RPMI8226 (cell line): ENCODE measurements at regions not wholly inside any gene's neighbourhood (a gene's known extent, or its start where the extent isn't known, plus 50 kb on each side); places are given as distances from the start of the nearest gene placed in this dataset.

Experiments used
- DNase-seq: peaks from one replicate; pipeline ENCODE4 v3.0.0-alpha.2; 2015

DNA sequence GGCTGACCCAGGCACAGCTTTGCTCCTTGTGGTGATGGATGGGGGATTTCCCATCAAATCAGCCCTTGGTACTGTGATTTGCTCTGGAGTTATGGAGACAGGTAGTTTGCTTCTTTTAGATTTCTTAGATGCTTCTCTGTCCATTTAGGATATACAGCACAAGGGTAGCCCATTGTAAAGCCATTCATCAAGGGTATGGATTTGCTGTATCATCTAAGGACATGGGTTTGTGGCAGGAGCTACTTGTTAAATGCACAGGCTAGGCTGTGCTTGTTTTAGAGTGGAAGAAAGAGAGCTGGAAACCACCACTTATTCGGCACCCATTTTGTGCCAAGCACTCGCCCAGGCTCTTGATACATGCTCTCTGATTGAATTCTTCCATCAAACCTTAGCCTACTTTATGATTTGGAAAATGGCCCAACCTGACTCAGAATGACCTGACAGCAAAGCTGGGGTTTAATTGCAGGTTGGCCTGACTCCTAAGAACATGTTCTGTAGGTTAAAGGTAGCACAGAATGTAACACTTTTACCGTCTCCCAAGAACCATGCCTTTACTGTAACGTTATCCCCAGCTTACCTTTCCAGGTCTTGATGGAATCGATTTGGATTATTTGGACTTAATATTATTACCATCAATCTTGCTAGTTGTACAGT, 168.0 kb downstream of the SNX10 start:
- no peak for DNase-seq

DNA sequence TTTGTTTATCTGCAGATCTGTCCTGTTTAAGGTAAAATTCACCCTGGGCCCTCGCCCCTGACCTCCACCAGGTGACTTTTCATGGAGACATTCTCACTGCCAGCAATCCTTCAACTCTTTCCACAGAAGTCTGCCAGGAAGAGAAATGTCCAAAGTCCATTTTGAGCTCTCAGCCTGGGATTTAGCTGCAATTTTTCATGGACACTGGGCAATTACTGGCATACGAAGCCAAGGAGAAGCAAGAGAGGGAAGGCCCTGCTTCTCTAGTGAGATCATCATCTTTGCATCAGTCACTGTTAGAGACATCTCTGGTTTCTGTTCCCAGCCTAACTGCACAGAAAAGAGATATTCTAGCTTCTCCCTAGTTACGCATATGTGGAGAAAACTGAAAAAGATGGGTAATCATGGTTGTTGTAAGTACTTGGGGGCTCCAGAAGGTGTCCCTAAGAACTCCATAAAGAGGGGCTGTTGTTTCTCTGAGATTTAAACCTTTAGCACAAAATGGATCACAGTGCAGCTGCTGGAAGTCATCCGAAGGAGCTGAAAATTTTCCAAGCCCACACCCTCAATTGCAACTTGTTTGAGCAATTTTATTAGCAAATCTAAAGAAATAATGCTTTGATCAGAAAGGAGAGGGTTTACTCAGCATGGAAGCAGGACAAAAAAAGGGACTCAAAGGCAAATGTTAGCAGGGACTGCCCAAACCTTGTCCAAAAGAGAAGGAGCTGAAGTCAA, 168.9 kb downstream of the SNX10 start:
- no peak for DNase-seq

DNA sequence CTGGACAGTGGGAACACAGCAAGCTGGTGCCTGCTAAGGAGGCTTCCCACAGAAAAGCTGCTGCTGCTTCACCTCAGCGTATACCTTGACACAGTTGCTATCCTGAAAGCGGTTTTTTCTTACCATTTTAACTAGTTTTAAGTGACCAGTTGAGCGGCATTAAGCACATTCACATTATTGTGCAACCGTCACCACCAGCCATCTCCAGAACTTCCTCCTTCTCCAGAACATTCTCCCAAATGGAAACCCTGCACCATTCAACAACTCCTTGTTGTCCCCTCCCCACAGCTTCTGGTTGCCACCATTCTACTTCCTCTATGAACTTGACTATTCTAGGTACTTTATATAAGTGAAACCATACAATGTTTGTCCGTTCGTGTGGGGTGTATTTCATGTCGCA, 169.9 kb downstream of the SNX10 start:
- DNase-seq = no peak

DNA sequence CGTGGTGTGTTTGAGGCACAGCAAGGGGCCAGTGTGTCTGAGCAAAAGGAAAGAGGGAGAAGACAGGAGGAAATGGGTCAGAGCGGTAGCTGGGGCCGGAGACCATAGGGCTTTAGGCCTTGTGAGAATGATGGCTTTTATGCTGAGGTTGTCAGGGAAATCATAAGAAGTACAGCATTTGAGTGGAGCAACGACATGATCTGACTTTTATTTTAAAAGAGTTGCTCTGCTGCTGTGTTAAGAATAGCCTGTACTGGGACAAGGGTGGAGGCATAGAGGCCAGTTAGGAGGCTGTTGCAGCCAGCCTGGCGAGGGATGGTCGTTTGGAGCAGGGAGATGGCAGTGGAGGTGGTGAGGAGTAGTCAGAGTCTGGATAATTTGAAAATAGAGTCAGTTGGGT, 174.3 kb downstream of the SNX10 start:
- no peak for DNase-seq

DNA sequence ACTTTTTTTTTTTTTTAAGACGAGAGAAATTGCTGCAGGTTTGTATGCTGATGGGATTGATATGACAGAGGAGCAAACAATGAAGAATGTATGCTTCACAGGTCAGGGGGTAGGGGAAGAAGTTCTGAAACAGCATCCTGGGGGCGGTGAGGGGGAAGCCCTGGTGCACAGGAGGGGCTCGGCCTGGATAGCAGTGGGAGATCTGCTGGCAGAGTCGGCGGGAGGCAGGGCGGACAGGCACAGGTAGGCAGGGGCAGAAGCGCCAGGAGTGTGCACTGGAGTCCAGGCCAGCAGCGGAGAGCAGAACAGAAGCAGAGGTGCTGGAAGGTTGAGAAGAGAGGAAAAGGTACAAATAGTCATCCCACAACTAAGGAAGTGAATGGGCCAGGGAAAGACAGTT, 175.4 kb downstream of the SNX10 start:
- DNase-seq = no peak

DNA sequence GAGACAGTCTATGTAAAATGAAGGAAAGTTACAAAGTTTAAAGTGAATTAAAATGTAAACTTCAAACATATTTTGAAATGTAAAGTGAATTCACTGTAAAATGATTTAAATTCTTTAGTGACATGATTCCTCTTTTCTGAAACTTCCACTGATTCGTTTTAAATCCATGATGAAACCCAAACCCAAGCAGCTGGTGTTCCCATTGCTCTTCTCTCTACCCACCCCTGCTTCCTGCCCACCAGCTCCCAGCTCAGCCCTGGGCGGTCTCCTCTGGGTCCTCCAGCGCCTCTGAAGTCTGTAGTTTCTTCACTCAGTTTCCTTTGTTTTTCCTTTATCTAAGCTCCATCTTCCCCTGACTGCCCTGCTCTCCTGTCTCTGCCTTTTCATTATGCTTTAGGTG, 175.9 kb downstream of the SNX10 start:
- no peak for DNase-seq

DNA sequence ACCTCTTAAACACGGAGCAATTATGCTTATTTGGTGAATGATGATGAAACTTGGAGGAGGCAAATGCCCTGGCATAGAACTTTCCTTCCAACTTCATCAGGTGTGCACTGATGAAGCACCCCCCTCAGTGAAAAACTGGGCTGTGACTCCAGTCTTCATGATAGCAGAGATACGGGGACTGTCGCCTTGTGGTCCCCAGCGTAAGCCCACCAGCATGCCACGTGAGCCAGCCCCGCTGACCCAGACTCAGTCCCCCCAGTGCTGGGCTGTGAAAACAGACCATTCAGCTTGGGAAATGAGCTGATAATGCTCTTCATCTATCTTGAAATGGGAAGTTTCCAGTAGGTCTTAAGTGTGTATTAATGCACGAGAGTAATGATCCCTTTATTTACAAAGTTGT, 177.0 kb downstream of the SNX10 start:
- no peak for DNase-seq

DNA sequence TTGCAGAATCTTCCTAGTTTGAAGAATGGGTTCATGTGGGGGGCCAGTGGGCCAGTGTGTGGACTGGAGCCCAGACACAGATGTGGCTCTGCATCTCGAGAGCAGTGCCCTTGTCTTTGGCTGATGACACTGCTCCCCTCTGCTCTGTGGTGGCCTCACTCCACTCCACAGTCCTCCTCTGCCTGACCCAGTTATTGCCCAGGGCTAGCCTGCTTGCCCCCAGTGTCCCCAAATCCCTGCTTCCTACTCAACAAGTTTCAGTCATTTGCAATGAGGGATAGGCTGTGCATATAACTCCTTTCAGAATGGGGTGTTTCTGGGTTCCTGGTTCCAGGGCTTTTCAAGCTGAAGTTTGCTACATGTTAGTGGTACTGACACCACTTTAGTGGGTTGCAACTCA, 177.5 kb downstream of the SNX10 start:
- DNase-seq = no peak

DNA sequence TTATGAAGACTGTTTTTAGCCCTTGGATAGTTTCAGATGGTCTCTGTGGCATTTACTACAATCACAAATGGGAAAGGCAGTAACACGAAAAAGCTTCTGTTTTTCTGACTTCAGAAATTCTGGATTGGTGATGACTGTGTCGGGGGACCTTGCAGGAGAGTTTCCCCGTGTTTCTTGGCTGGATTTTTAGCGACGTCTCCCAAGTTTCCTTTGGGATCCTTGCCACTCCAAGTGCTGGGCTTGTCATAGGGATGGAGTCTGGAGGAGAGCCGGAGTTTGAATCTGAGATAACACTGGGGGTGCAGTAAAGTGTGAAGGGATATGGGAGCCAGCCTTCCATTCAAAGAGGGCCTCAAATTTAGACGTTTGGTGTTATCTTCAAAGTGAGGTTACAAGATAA, 179.0 kb downstream of the SNX10 start:
- DNase-seq = no peak

DNA sequence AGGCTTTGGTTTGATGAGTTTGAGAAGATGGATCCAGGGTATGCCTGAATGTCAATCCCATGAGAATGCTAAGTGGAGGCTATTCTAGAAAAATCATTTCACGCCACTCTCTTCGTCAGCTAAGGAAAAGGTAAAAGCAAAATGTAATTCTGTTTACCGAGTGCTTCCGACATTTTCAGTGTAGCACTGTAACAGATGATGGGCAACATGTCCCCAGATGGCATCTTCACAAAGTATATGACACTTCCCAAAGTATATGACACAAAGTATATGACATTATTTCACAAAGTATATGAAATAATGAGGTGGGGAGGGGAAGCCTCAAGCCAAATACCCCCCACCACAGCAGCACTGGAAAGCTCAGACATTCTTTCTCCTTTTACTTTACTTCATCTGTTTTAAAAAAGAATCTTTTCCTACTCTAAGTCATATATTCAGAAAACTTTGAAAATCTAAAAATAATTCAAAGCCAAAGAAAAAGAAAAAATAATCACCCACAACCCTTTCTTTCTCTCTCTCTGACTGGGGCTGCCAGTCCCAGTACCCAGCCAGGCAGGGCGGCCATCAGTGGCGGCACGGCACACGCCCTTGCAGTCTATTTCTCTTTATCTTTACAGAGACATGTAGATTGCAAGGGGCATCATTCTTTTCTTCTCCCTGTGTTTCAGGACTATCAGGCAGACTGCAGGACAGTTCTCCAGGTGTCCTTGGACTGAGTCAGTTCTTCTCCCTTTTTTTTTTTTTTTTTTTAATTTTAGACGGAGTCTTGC, 179.8 kb downstream of the SNX10 start:
- no peak for DNase-seq

DNA sequence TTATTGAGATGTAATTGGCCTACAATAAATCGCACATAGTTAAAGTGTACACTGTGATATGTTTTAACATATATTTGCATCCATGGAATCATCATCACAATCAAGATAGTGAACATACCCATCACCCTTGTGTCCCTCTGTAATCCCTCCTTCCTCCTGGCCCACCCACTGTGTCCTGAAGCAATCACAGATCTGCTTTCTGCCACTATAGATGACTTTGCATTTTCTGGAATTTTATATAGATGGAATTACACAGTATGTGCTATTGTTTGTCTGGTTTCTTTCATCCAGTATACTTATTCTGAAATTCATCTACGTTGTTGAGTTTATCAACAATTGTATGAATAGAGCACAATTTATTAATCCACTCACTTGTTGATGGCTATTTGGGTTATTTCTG, 181.3 kb downstream of the SNX10 start:
- DNase-seq = no peak

DNA sequence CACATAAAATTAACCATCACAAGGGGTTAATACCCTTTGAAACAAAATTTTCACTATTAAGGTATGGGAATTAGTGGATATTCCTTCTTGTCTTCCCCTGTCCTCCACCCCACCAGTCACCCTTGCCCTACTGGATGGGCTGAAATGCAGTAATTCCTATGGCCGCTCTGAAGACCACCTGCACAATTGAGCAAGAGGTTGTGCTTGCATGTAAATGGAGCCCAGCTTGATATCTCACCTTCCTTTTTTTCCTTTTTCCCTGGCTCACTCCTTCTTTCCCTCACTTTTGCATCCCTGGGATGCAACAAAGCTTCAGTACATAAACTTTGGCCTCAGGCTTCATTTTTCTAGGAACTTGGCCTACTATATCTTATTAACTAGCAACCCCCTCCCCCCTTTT, 184.6 kb downstream of the SNX10 start:
- no peak for DNase-seq

DNA sequence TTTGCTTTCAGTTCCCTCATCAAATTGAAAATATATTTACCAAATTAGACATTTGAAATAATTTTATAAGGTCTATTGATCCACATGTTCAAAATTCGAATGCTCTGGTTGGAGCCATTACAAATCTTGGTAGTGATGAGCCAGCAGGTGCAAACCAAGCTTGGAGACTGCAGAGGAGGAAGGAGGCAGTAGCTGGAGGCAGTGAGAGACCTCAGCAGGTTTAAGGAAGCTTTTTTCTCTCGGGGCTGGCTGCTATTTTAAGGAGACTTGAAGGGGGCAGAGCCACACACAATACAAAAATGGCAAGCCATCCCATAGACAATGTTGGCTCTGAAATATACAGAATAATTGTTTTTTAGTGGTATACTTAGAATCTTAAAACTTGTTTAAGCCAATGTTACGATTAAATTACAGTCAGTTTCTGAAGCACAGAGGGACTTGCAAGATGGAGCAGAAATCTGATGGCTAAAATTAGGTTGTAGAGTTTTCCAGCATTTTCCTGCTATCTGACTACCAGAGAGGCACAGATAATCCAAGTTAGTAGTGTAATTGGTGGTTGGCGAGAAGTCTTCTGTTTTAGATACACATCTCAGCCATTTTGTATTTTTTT, 185.8 kb downstream of the SNX10 start:
- no peak for DNase-seq

DNA sequence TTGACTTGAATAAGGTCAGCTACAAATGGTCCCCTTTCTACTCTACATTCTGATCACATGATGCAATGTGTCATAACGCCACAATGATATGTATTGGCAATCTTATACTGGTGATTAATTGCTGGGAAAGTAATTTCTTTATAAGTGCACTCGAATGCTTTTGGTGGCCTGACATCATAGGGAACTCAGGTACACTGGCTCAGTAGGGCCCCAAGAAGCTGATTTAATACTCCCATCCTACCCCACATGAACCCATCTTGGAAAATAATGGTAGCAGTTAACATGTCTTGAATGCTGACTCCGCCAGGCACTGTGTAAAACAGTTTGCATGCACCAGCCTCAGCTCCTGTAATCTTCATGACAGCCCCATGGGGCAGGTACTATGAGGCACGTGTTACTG, 186.9 kb downstream of the SNX10 start:
- DNase-seq = no peak

DNA sequence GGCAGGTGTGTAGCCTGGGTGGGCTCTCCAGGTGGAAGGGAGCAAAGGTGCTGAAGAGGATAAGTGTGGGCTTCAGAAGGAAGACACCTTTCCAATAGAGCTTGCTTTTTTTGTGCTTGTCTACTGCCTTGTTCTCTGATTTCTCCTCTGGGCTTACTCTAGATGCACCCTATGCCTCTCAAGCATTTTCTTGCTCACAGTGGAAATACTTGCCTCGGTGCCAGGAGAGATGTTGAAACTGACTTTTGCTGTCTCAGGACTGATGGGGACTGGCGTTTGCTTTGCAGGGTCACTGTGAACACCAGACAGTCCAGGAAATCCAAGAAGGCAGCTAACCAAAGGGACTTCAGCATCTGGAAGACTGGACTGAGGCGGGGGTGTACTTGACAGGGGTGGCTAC, 187.9 kb downstream of the SNX10 start:
- no peak for DNase-seq

DNA sequence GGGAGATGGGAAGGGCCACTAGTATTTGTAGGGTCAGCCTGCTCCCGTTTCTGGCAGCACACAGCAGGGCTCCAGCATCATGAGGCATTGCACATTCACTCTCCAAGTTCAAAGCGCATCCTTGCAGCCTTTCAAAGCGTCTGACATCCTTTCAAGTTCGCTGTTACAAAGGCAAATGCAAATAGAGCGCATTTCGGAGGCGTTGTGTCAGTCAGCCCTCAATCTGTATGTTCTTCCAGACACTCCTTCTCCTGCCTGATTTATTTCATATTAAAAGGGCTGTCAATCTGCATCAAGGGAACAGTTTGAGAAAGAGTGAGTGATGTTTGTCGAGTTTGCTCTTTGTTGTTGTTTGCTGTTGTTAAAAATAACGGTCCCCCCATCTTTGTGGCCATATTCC, 188.5 kb downstream of the SNX10 start:
- DNase-seq = no peak

DNA sequence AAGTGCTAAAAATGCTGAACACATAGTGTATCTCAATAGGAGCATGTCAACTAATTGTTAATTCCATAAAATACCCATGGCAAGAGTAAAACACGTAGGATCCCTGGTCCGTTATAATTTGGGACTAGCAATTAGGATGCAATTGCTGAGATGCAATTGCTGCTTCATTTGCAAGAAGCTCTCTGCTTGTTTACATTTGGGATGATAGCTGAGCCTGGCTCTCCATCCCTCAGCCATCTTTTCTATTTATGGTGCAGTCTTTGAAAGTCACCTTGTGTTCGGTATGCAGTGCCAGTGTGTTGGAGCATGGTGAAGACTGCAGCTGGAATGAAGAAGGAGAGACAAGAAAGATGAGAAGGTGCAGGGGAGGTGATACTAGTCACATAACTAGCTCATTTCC, 191.3 kb downstream of the SNX10 start:
- no peak for DNase-seq

DNA sequence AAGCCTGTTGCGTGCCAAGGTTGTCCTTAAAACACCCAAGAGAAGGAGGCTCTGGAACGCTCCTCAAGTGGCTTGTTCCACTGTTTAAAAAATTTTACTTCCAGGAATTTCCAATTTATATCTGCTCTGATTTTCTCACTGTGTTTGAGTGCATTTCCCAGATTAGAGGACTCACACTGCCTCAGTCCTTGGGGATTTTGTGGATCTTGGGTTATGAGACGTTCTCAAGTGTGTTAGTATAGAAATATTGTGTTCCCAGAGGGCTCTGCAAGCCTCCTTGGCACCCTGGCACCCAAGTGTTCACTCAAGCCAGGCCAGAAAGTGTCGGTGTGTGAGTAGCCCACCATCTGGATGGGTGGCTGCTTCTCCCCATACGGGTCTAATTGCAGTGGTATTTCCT, 192.2 kb downstream of the SNX10 start:
- DNase-seq = no peak

DNA sequence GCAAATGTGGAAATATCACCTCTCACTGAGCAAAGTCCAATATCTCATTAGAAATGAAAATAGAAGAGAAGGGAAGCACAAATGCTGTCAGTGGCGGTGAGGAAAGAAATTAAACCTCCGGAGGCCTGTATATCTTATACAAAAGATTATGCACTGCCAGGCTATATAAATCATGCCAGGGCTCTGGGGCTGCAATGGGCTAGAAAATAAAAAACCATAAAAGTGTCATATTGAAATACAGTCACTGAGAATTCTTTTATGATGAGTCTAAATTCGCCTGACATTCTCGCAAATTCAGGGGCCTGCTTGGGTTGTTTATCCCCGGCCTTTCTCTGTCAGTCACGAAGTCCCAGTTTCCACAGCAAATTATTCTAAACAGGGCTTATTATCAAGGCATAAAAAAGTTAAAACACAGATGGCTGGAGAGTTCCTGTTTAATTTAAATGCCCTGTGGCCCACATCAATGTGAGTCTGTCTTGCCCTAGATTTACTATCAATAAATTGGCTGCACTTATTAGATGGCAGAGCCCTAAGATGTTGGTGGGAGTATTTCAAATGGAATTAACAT, 193.8 kb downstream of the SNX10 start:
- no peak for DNase-seq

DNA sequence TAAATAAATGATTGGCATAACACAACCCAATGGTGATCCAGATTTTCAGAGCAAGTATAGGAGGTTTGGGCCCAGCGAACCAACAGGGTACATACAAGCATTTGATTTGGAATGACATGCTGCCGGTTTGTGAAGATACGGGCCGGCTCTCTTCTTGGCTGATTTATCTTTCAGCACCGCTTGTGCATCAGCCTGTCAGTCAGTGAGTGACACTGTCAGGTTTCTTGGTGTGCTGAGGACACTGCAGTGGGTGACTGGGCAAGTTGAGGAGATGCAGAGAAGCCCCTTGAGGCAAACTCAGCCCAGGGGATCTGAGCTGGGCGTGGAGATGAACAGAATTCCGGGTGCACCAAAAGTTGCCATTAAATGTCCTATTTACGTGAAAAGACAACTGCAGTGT, 194.5 kb downstream of the SNX10 start:
- no peak for DNase-seq

DNA sequence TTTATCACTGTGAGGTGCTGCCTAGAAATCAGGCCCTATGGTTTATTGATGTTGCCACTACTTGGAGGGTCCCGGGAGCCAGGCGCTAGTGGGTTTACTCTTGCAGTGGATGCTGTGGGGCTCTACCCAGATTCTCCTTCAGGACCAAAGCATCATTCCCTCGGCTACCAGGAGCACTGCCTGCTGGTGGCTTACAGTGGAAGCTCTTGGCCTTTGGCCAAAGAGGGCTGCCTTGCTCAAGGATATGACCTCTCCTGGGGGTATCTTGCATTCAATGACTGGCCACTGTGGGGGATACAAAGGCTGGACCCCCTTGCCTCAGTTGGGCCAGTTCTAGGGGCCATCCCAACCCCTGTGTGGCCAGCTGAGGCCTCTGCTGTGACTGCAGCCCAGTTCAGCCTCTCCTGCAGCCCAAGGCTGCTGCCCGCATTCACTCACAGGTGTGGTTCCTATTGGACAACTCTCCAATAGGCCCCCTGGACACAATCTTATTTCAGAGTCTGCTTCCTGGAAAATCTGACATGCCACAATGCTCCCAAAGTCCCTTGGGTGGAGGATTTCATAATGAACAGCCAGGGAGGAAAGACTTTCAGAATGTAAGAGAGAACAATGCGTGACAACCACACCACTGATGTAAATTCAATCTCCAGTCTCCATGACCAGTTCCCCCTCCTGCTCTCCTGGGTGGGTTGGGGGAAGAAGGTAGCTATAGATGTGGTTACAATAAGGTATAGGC, 196.3 kb downstream of the SNX10 start:
- DNase-seq = no peak

DNA sequence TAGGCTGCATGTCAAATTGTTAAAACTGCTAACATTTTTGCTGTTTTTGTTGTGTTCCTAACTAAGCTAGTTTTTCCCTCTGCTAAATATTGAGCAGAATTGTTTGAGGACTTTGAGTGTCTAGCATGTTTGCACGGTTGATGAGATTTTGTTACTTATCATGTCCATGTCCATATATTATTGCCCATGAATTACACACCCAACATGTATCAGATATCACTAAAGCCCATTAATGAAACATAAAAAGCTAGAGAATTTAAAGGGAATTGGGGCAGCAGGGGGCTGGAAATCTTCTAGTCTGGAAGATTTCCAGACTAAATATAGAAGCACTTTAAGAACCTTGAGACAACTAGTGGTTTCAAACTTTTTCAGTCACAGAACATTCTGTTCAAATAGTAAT, 197.7 kb downstream of the SNX10 start:
- DNase-seq = no peak
